ENCODE measurements at regions not wholly inside any gene's neighbourhood (a gene's known extent, or its start where the extent isn't known, plus 50 kb on each side); places are given as distances from the start of the nearest gene placed in this dataset.
"Not testable (repeated sequence)": the region's sequence is repeated elsewhere in the genome, so short reads cannot be mapped to it uniquely, and the experiment has no call there.

GRCh38 chr17:77038884-77039555 lies 101.7 kb upstream of the SEC14L1 start:
- peak; percentile 50 for DNase-seq

GRCh38 chr17:77042476-77043231 lies 98.1 kb upstream of the SEC14L1 start:
- peak; percentile 94 for DNase-seq

- DNase-seq: no peak
Measured at GRCh38 chr17:77045441-77046041, 95.2 kb upstream of the SEC14L1 start.

DNA sequence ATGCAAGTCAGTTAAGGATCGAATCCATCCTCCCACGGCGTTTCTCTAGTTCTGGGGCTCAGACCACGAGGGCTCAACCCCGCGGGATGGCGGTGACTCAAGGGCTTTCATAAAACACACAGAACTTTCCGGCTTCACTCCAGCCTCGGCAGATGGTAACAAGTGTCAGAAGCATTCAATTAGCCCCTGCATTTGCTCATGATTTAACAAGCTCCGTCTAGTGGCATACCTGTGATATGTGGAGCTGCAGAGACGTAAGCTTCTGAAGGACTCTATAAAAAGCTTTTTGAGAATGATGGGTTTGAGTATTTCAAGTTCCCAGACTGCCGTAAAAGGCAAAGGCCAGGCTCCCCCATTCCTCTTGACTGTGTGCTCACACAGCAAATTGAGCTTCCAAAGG lies 91.3 kb upstream of the SEC14L1 start:
- DNase-seq: peak; percentile 86

- DNase-seq: not testable (repeated sequence)
Measured at GRCh38 chr17:77050901-77051300, 89.9 kb upstream of the SEC14L1 start.

DNA sequence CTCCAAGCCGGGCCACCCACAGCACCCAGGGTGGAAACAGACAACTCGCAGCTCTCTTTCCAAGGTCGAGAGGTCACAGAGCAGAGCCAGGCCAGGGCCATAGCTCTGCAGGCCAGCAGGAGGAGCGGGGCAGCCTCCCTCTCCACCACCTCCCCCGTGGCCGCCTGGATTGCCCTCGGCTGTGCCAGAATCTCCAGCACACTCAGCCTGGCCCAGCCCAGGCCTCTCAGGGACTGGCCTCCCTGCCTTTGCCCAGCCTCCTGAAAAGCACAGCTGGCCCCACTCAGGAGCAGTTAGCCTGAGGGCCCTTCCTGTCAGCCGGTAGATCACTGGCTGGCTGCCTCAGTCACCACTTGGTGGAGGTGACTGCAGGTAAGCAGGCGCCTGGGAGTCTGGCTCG lies 85.8 kb upstream of the SEC14L1 start:
- peak; percentile 93 for DNase-seq

DNA sequence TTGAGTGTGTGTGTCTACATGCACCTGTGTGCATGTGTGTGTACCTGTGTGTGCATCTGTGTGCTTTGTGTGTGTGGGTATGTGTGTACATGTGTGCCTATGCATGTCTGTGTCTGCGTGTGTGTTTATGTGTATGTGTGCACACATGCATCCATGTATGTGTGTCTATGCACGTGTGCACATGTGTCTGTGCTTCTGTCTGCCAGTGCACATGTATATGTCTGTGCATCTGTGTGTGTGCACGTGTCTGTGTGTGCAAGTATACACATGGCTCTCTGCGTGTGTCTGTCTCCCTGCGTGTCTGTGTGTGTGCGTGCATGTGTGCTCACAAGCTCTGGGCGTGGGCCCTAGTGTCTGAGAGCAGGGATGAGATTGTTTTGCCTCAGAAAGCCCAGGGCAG lies 85.3 kb upstream of the SEC14L1 start:
- DNase-seq: no peak

- DNase-seq: no peak
Measured at GRCh38 chr17:77058016-77058415, 82.8 kb upstream of the SEC14L1 start.

DNA sequence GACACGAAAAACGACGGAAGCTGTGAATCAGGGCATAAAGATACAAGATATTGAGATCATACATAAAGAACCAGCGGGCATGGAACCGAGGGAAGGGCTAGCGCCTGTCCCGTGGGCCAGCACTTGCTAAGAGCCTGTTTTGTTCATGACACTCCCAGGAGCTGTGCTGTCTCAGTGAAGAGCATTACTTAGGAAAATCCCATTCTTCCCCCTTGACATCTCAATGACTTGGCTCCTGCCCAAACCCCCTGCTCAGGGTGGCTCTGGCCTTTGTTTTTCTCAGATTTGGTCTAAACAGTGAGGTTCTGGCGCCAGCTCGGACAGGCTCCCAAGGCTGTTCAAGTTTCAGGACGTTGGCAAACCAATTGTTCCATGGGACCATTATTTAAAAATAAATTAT lies 79.1 kb upstream of the SEC14L1 start:
- DNase-seq: peak; percentile 62

DNA sequence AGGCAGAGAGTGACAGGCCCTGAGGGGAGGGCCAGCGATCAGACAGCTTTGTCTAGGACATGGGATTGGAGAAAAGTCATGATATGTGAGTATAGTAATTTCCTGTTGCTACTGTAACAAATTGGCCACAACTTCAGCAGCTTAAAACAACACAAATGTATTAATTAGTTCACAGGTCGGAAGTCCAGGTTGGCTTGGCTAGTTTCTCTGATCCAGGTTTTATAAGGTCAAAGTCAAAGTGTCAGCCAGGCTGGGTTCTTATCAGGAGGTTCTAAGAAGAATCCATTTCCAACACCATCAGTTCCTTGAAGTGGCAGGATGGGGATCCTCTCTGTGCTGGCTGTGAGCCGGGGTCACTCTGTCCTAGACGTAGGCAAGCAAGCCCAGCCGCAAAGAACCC lies 76.2 kb upstream of the SEC14L1 start:
- no peak for DNase-seq

DNA sequence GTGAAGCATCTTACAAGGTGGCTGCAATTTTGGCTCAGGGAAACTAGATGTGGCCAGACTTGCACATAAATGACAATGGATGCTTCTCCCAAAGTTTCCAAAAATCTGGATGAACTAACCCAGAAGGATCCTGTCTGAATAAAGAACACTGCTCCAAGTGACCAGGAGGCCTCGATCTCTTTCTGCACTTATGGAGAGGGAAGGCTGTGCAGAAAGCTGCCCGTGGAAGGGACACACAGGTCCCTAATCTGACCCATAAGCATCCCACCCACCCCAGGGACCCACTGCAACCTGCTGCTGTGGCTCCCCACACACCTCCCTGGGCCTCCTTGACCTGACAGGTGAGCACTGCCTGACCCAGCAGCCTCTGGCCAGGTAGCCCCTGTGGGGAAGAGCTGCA lies 74.6 kb upstream of the SEC14L1 start:
- DNase-seq: no peak

- peak; percentile 88 for DNase-seq
Measured at GRCh38 chr17:77066726-77067409, 73.9 kb upstream of the SEC14L1 start.

DNA sequence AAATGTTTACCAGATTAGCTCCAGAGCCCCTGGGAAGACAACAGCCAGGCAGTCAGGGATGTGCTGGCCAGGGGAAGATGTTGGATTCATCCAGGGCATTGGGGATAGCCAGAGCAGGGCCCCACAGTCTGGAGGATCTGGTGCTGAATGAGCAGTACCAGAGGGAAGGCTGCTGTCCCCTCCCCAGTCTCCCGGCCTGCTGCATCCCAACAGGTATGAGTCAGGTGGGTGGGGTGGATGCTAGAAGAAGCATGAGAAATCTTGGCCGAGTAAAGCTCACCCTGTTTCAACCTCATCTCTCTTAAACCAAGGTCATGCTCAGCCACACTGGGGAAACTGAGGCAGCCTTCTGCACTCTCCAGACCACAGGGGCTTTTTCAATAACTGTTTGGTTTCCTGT lies 71.9 kb upstream of the SEC14L1 start:
- DNase-seq: no peak

DNA sequence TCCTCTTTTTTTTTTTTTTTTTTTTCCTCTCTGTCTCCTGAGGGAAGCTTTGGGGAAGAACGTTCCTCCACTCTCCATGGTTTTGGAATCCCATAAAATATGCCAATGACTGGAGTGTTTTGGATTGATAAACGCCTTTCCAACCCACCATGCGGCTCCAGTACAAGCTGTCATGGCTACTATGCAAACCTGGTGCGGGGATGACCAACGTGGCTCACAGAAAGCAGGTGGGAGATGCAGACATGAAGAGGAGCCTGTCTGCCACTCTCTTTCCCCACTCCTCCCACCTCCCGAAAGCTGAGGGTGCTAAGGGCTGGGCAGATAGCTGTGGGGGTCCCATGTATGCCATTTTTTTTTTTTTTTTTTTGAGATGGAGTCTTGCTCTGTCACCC lies 69.9 kb upstream of the SEC14L1 start:
- DNase-seq: no peak

DNA sequence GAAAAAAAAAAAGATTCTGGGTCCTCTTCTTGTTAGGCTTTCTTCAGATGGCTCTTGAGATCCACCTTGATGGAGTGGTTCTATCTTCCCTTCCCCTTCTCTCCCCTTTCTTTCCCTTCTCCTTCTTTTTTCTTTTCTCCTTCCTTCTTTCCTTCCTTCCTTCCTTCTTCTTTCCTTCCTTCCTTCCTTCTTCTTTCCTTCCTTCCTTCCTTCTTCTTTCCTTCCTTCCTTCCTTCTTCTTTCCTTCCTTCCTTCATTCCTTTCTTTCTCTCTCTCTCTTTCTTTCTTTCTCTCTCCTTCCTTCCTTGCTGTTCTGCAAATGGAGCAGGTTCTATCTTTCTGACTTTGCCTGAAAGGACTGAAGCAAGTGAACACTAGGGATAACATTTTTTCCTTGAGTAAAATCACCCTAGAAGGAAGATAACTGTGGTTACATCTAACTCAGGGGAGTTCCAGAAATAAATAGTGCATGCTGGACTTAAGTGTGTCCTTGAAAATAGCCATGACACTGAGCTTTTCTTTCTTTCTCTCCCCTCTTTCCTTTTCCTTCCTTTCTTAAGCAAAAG lies 68.8 kb upstream of the SEC14L1 start:
- DNase-seq: no peak

DNA sequence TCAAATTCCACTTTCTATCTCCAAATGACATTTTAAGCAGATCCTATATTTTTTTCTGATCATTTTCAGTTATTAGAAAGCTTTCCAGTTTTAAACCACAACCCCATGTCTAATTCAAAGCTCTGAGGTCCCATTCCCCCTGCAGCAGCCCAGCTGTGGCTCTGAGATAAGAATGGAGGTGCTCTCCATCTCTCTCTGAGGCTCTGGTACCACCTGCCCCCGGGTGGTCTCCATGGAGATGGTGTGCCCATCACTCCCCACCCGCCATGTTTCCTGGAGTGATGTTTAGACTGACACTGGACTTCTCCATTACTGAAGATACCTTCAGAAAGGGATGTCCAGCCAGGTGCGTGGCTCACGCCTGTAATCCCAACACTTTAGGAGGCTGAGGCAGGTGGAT lies 68.1 kb upstream of the SEC14L1 start:
- DNase-seq: no peak

DNA sequence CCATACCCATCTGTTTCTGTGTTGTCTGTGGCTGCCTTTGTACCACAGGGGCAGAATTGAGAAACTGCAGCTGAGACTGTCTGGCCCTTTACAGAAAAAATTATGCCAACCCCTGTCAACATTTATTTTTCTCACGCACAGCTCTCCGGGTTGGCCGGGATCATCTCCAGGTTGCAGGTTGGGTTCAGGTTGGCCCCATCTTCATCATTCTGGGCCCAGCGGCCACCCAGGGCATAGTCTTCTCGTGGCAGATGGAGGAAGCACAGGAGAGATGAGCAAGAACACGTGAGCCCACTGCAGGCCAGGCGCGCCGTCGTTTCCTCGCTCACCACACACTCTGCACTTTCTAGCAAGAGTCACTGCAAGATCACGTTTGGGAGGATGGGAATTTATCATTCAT lies 66.1 kb upstream of the SEC14L1 start:
- DNase-seq: no peak

DNA sequence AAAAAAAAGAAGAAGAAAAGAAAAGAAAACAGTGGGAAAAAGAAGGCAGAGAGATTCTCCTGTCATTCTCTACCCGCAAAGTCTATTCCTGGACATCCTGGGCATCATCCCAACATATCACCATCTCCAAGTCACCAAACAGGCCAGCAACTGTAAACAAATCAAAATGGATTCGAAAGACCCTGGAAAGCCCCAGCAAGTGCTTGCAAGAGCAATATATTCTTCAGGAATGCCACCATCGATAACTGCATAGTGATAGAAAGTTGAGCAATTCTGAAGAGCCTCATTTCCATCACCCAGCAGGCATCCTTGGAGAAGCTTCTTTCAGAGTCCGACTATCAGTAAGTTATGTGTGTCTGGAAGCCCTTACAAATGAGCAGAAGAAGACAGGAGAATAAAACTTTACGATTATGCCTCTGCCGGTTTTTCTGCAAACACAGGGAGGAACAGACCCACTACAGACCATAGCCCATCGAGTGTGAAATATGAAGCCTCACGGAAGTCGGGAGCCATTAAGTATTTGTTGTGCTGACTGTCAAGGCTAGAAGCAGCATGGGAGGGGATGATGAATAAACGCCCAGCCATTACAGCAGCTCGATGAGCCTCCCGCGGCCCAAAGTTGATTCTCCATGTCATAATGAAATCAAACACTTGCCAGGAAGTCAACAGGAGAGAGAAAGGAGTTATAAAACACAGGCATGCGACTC lies 64.5 kb upstream of the SEC14L1 start:
- DNase-seq: peak; percentile 93

DNA sequence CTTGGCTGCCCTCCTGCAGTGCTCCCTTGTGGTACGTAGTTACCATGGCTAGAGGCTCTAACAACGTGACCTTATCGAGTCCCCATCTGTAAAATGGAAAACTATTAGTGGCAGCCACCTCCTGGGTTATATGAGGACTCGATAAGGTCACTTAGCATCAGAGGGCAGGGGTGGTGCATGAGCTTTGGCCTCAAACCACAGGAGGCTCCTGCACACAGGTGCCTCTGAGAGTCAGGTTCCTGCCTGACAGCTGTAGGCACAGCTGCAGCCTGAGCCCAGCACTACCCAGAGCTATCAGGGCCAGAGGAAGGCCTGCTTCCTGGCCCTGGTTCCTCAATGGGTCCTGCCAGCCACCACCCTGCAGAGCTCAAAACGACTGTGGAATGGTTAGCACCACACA lies 57.2 kb upstream of the SEC14L1 start:
- DNase-seq: peak; percentile 95

GRCh38 chr17:77085926-77086432 lies 54.8 kb upstream of the SEC14L1 start:
- peak; percentile 96 for DNase-seq

DNA sequence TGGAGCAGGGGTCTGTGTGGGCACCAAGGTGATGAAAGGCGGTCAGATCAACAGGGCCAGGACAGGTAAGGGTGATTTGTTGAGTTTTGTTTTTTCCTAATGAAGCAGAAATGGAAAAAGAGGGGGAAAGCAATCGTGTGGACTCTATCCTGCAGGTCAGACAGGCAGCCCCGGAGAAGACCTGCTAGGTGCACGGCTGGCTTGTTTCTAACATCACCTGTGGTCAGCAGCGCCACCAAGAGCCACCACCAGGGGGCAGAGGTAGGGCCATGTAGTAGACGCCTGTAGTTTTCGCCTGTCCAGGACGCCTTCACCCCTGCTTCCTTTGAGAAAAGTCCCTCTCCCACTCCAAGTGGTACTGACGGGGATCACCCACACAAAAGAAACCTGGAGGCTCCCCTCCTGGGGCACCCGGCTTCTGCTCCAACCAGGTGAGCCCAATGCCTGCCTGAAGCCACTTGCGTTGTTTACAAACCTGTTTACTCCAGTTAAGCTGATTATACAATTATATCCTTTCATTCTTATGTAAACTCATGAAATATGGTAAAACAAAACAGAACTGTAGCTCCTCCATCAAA lies 54.2 kb upstream of the SEC14L1 start:
- DNase-seq: peak; percentile 94
